ENCODE measurements at regions not wholly inside any gene's neighbourhood (a gene's known extent, or its start where the extent isn't known, plus 50 kb on each side); places are given as distances from the start of the nearest gene placed in this dataset.

- no peak overlapping the region for H3K27ac ChIP-seq
- no peaks in the 10 kb centered on the region for H3K36me3 ChIP-seq
- H3K9me3 ChIP-seq (replicated peaks) = peaks cover 4% of the 10 kb centered on the region; the same call in 1 of the 2 replicates
- no peaks in the 10 kb centered on the region for H3K4me1 ChIP-seq
- no peak for DNase-seq
- peaks cover 34% of the 10 kb centered on the region for H3K27me3 ChIP-seq
- no peak overlapping the region for H3K4me3 ChIP-seq
These were observed 133.1 kb downstream of the HMX1 start for GRCh38 chr4:8738471-8738931.

DNA sequence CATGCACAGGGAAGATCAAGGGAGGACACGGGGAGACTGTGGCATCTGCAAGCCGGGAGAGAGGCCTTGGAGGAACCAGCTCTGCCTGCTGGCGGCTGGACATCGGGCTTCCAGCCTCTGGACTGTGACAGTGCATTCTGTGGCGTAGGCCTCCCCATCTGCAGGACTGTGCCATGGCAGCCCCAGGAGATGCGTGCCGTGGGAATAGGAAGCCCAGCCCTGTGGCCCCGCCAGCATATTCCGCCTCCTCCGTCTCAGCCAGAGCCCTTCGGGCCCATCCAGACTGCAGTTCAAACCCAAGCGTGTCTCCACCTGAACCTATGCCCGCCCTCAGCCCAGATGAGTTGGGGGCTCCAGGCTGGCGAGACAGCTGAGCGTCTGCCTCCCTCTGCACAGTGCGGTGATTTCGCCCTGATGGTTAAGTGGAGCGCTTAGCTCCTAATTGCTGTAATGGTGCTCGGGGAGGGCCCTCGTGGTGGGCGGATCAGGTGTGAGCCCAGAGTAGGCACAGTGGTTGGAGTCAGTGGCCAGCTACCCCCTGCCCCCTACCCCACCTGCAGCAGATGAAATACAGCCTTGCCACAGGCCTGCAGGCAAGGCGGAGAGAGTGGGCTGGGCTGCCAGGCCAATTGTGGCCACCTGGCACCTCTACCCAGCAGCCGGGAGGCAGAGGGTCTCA, 133.9 kb downstream of the HMX1 start:
- DNase-seq = no peak
- H3K4me1 ChIP-seq = no peaks in the 10 kb centered on the region
- no peak overlapping the region for H3K27ac ChIP-seq
- peaks cover 34% of the 10 kb centered on the region for H3K27me3 ChIP-seq
- no peaks in the 10 kb centered on the region for H3K36me3 ChIP-seq
- H3K4me3 ChIP-seq = no peak overlapping the region
- H3K9me3 ChIP-seq (replicated peaks) = peaks cover 4% of the 10 kb centered on the region; the same call in 1 of the 2 replicates

DNA sequence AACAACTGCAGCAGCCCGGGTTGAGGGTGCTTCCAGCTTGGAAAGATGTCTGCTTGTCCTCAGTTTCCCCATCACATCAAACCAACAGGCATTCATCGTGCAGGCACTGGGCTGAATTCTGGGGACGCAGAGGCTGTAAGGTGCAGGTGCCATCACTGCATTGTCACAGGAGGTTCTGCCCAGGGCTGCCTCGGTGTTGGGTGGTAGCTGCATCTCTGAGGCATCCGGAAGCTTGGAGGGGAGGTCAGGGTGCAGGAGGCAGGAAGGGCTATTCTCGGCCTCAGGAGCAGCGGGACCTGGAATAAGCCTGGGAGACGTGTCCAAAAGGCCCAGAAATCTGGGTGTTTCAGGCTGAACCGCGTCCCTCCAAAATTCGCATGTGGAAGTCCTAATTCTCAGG, 134.6 kb downstream of the HMX1 start:
- DNase-seq = no peak
- Histone ChIP-seq H3K9me3 (replicated peaks) (peaks cover 4% of the 10 kb centered on the region; the same call in 1 of the 2 replicates), H3K27me3 (peaks cover 34% of the 10 kb centered on the region), H3K27ac (no peak overlapping the region), H3K4me1 (no peaks in the 10 kb centered on the region), H3K36me3 (no peaks in the 10 kb centered on the region), H3K4me3 (no peak overlapping the region)

- H3K27ac ChIP-seq = no peak overlapping the region
These were observed 135.4 kb downstream of the HMX1 start for GRCh38 chr4:8736090-8736825.

DNA sequence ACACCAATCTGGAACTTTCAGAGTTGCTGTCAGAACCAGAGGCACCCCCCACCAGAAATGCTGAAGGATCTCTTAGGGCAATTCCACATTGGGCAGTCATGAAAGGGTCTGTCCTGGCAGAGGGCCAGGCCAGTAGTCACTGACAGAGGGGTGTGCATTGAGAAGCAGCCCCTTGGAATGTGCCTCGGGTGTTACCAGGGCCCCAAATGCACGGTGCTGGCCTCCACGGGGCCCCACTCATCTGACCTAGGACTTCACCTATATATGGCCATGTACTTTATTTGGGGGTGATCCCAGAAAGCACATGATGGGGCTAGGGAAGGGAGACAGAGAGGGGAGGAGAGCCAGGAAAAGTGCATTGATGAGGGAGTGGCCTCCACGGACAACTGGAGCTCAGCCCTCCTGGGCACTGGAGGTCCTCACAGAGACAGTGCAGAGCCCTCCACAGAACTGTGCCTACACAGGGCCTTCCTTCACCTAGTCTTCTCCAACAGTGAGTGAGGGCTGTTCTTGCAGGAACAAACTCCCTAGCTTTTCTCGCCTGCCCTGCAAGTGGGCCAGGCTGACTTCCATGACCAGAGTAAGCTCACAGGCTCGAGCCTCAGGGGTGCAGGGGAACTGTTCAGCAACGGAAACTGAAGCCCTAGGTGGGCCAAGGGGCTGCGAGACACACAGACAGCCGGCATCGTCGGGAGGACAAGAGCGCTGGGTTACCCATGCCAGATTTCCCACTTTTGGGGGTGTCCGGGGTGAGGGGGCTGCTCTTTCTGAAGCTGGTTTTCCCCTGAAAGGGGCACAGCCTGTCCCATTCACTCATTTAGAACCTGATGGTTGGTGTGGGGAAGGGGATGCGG, 136.2 kb downstream of the HMX1 start:
- Histone ChIP-seq H3K4me1 (no peaks in the 10 kb centered on the region), H3K36me3 (no peaks in the 10 kb centered on the region), H3K9me3 (replicated peaks) (peaks cover 4% of the 10 kb centered on the region; the same call in 1 of the 2 replicates), H3K27me3 (peaks cover 28% of the 10 kb centered on the region), H3K4me3 (no peak overlapping the region), H3K27ac (no peak overlapping the region)
- no peak for DNase-seq

More at GRCh38 chr4:8736090-8736825, 135.4 kb downstream of the HMX1 start:
- Histone ChIP-seq H3K4me3 (no peak overlapping the region), H3K27me3 (peaks cover 34% of the 10 kb centered on the region), H3K4me1 (no peaks in the 10 kb centered on the region), H3K36me3 (no peaks in the 10 kb centered on the region), H3K9me3 (replicated peaks) (peaks cover 4% of the 10 kb centered on the region; the same call in 1 of the 2 replicates)
- DNase-seq = no peak

DNA sequence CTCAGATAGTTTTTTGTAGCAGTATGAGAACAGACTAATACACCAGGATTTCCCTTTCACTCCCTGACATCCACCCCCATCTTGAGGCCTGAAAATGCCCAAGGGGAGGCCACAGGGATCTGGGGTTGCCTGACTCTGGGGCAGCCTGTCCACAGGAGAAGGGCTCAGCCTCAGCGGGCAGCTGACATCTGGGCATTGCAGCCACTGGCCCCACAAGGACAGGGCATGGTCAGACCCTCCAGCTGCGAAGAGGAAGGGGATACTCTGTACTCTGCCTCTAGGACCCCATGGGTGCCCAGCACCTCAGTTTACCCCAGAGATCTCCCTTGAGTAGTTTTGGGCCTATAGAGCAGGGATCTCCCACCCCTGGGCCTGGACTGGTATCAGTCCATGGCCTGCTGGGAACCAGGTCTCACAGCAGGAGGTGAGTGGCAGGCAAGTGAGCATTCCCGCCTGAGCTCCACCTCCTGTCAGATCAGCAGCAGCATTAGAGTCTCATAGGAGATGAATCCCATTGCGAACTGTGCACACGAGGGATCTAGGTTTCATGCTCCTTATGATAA, 138.9 kb downstream of the HMX1 start:
- no peak overlapping the region for H3K27ac ChIP-seq

DNA sequence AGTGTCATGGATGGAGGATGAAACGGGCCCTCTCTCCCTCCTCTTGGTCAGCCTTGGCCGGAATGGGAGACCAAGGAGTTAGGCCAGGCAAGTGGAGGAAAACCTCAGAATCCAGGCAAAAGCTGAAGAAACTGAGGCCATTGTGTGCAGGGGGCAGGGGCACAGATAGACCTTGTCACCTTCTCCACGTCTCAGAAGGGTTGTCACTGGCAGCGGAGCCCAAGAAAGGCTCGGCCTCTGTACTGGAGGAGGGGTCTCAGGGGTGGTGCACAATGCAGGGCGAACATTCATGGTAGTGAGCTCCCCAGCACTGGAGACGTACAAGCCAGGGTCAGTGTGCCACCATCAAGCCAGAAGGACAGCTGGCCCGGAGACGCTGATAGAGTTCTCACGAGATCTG, 139.5 kb downstream of the CPZ start:
- H3K4me3 ChIP-seq = no peak overlapping the region
- H3K36me3 ChIP-seq = no peaks in the 10 kb centered on the region
- H3K4me1 ChIP-seq = no peaks in the 10 kb centered on the region
- H3K27me3 ChIP-seq = peaks cover 22% of the 10 kb centered on the region
- DNase-seq = no peak
- H3K9me3 ChIP-seq (replicated peaks) = peaks cover 4% of the 10 kb centered on the region; the same call in 1 of the 2 replicates
- H3K27ac ChIP-seq = no peak overlapping the region

More for the DNA sequence above, 138.9 kb downstream of the HMX1 start:
- Histone ChIP-seq H3K36me3 (no peaks in the 10 kb centered on the region), H3K9me3 (replicated peaks) (peaks cover 4% of the 10 kb centered on the region; the same call in 1 of the 2 replicates), H3K4me3 (no peak overlapping the region), H3K4me1 (no peaks in the 10 kb centered on the region), H3K27me3 (peaks cover 19% of the 10 kb centered on the region)
- no peak for DNase-seq

GRCh38 chr4:8731364-8731763, 138.8 kb downstream of the CPZ start:
- no peaks in the 10 kb centered on the region for H3K4me1 ChIP-seq
- no peak overlapping the region for H3K27ac ChIP-seq
- DNase-seq = no peak
- H3K4me3 ChIP-seq = no peak overlapping the region
- no peaks in the 10 kb centered on the region for H3K36me3 ChIP-seq
- peaks cover 27% of the 10 kb centered on the region for H3K27me3 ChIP-seq
- peaks cover 4% of the 10 kb centered on the region; the same call in 1 of the 2 replicates for H3K9me3 ChIP-seq (replicated peaks)

GRCh38 chr4:8730681-8731080, 138.1 kb downstream of the CPZ start:
- no peak for DNase-seq
- Histone ChIP-seq H3K4me1 (no peaks in the 10 kb centered on the region), H3K27ac (no peak overlapping the region), H3K9me3 (replicated peaks) (peaks cover 4% of the 10 kb centered on the region; the same call in 1 of the 2 replicates), H3K4me3 (no peak overlapping the region), H3K27me3 (peaks cover 34% of the 10 kb centered on the region), H3K36me3 (no peaks in the 10 kb centered on the region)

- peaks cover 4% of the 10 kb centered on the region; the same call in 1 of the 2 replicates for H3K9me3 ChIP-seq (replicated peaks)
- H3K36me3 ChIP-seq = no peaks in the 10 kb centered on the region
- DNase-seq = no peak
These were observed 137.6 kb downstream of the CPZ start for GRCh38 chr4:8730159-8730558.

DNA sequence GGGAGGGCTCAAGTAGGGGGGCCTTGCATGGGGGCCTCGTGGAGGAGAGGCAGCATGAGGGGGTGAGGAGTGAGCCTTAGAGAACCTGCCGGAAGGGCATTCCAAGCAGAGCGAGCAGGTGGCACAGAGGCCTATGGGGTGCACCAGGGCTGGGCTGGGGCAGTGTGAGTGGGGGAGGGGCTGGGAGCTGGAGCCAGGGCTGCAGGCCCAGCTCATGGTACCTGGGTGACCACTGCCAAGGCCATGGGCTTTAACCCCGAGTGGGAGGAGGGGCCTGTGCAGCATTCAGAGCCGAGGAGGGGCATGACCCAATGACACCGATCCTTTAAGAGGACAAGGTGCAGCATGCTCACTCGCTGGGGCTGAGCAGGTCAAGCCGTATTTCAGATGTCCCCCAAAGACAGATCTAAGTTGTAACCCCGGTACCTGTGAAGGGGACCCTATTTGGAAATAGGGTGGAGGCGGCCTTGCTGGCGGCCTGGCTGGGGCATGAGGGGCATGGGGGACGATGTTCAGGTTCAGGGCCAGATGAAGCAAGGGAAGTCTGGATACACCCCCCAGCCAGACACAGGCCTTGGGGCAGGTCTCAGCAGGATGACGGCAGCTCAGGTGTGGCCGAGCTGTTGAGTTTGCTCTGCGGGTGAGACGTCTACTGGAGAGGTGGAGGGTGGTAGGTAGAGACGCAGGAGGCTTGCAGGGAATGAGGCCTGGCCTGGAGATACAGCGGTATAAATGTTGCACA, 137.0 kb downstream of the CPZ start:
- H3K9me3 ChIP-seq (replicated peaks) = peaks cover 4% of the 10 kb centered on the region; the same call in 1 of the 2 replicates
- DNase-seq = no peak
- H3K27ac ChIP-seq = no peak overlapping the region
- no peak overlapping the region for H3K4me3 ChIP-seq
- no peaks in the 10 kb centered on the region for H3K36me3 ChIP-seq
- peaks cover 41% of the 10 kb centered on the region for H3K27me3 ChIP-seq
- no peaks in the 10 kb centered on the region for H3K4me1 ChIP-seq

More at GRCh38 chr4:8730159-8730558, 137.6 kb downstream of the CPZ start:
- Histone ChIP-seq H3K4me3 (no peak overlapping the region), H3K27me3 (peaks cover 35% of the 10 kb centered on the region), H3K27ac (no peak overlapping the region), H3K4me1 (no peaks in the 10 kb centered on the region)

- Histone ChIP-seq H3K36me3 (no peaks in the 10 kb centered on the region), H3K9me3 (replicated peaks) (peaks cover 1% of the 10 kb centered on the region; the same call in 1 of the 2 replicates), H3K27me3 (peaks cover 46% of the 10 kb centered on the region), H3K27ac (no peak overlapping the region), H3K4me1 (no peaks in the 10 kb centered on the region), H3K4me3 (no peak overlapping the region)
- no peak for DNase-seq
These were observed 136.2 kb downstream of the CPZ start for GRCh38 chr4:8728536-8729407.

All from SJCRH30 (cell line).